Smooth muscle cell (in vitro differentiated cells): ENCODE measurements at regions not wholly inside any gene's neighbourhood (a gene's known extent, or its start where the extent isn't known, plus 50 kb on each side); places are given as distances from the start of the nearest gene placed in this dataset.

ENCODE experiments used
- DNase-seq: peaks from one replicate; lab custom pipeline; 2025; ENCODE audit not compliant: unreplicated experiment; lab: John Stamatoyannopoulos, UW
- H2AFZ ChIP-seq: fragments of 200-600 bp; sonication (generic); 2 replicates; pipeline ENCODE4 v1.6.0; 2016; ENCODE audit warnings: antibody characterized with exemption, low read depth, mild to moderate bottlenecking
- H3F3A ChIP-seq: fragments of 200-600 bp; sonication (generic); 2 replicates; pipeline ENCODE4 v1.6.0; 2017; ENCODE audit warnings: antibody characterized with exemption, low read depth
- H3K27ac ChIP-seq: fragments of 200-600 bp; sonication (generic); 2 replicates; pipeline ENCODE4 v1.5.1; 2016; ENCODE audit warnings: low read depth, mild to moderate bottlenecking
- H3K27me3 ChIP-seq: fragments of 200-600 bp; sonication (generic); 2 replicates; pipeline ENCODE4 v1.6.1; 2016; ENCODE audit warnings: low read depth, mild to moderate bottlenecking
- H3K36me3 ChIP-seq: fragments of 200-600 bp; sonication (generic); 2 replicates; pipeline ENCODE4 v1.5.1; 2016; ENCODE audit warnings: low read depth
- H3K4me1 ChIP-seq: fragments of 200-600 bp; sonication (generic); 2 replicates; pipeline ENCODE4 v1.5.1; 2016; ENCODE audit warnings: low read depth
- H3K4me2 ChIP-seq: fragments of 200-600 bp; sonication (generic); 2 replicates; pipeline ENCODE4 v1.6.0; 2016; ENCODE audit warnings: mild to moderate bottlenecking
- H3K4me3 ChIP-seq: fragments of 200-600 bp; sonication (generic); 2 replicates; pipeline ENCODE4 v1.5.1; 2016; ENCODE audit warnings: mild to moderate bottlenecking
- H3K79me2 ChIP-seq: fragments of 200-600 bp; sonication (generic); 2 replicates; pipeline ENCODE4 v1.6.0; 2016; ENCODE audit warnings: low read depth, mild to moderate bottlenecking
- H3K9ac ChIP-seq: fragments of 200-600 bp; sonication (generic); 2 replicates; pipeline ENCODE4 v1.6.0; 2016; ENCODE audit warnings: low read depth
- H3K9me3 ChIP-seq: fragments of 200-600 bp; sonication (generic); replicated peaks from 2 replicates; pipeline ENCODE4 v1.5.1; 2016; ENCODE audit warnings: low read depth
- H4K20me1 ChIP-seq: fragments of 200-600 bp; sonication (generic); 2 replicates; pipeline ENCODE4 v1.6.0; 2016; ENCODE audit warnings: low read depth
- WGBS: methylation state at CpG from one replicate; pipeline ENCODE4 v1.1.7; 2016; ENCODE audit warnings: low lambda C conversion rate; 5-methylcytosine and 5-hydroxymethylcytosine counted together
- TF ChIP-seq, protein P1 (sequence below): fragments of 200-600 bp; sonication (generic); IDR thresholded peaks from 2 replicates; pipeline ENCODE4 v1.5.1; 2017; ENCODE audit warnings: borderline replicate concordance, mild to moderate bottlenecking, antibody characterized with exemption; ENCODE audit not compliant: insufficient read depth, poor library complexity, severe bottlenecking

DNA sequence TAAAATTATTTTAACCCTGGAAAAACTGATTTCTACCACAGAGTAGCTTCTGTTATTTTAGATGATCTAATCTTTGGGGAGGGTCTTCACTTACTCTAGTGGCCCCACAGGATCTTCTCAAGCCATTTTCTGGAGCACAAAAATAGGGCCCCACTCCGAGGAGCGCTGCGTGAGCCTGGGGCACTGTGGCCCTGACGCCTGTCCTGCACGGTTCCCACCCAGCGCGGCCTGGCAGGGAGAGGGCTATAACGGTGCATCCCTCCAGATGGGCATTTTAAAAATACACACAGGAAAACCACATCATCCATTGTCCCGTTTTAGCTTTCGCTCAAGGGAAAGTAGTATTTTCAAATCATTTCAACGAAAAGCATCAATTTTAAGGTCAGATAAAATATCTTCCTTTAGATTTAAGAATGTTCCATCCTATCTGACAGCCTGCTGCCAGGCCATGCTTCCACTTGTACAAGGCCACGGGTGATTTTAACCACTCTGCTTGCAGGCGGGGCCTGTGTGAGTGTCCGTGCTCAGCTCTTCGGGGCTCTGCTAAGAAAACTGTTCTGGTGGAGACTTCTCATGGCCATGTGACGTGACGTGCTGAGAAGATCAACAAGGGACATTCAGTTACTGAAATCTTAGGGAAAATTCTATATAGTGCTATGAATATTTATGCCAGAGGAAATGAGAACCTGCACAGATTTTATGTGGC is 683.8 kb upstream of the SGCG start:
- no peak for DNase-seq
- Histone ChIP-seq H3K9ac (no peak overlapping the region), H2AFZ (no peak overlapping the region), H3K4me1 (peaks cover 11% of the 10 kb centered on the region), H3K4me2 (no peak overlapping the region), H3F3A (no peaks in the 10 kb centered on the region), H4K20me1 (no peaks in the 10 kb centered on the region), H3K36me3 (no peaks in the 10 kb centered on the region), H3K4me3 (no peak overlapping the region), H3K27ac (no peak overlapping the region), H3K27me3 (no peaks in the 10 kb centered on the region), H3K9me3 (no peaks in the 10 kb centered on the region), H3K79me2 (no peaks in the 10 kb centered on the region)
- 90% methylated on average over 17 of the region's 17 CpGs for WGBS
- TF ChIP-seq, protein P1, sequence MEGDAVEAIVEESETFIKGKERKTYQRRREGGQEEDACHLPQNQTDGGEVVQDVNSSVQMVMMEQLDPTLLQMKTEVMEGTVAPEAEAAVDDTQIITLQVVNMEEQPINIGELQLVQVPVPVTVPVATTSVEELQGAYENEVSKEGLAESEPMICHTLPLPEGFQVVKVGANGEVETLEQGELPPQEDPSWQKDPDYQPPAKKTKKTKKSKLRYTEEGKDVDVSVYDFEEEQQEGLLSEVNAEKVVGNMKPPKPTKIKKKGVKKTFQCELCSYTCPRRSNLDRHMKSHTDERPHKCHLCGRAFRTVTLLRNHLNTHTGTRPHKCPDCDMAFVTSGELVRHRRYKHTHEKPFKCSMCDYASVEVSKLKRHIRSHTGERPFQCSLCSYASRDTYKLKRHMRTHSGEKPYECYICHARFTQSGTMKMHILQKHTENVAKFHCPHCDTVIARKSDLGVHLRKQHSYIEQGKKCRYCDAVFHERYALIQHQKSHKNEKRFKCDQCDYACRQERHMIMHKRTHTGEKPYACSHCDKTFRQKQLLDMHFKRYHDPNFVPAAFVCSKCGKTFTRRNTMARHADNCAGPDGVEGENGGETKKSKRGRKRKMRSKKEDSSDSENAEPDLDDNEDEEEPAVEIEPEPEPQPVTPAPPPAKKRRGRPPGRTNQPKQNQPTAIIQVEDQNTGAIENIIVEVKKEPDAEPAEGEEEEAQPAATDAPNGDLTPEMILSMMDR = no peak

DNA sequence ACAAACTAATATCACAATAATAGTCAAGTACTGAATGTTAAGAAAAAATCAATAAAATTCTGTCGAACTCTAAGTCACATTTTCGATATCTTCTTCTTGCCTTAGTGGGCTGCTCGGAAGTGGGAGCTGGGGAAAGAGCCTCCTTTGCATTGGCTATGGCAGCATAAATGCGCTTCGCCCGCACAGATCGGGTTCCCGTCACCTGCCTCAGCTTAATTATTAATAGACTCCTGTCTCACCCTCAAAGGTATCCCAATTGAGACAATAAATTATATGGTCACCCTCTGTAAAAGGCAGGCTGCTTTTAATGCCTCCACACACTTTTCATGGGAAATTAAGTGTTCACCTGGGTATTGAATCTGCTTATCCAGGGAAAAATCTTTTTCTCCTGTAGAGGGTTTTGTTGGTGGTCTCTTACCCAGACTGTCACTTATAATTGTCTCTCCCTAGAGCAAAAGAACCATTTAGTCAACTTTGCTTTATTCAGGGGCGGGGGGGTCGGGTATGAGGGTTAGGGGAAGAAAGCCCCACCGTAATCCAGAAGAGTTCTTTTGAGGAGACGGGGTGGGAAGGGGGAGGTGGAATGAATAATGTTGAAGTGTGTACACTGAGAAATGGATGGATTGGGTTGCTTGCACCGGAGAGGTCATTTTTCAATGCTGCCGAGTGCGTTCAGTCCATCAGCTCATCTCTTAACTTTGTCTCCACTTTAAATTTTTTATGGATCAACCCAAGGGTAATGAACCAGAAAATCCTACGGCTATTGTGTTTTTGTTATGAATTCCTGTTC is 682.6 kb upstream of the SGCG start:
- H3K79me2 ChIP-seq = no peaks in the 10 kb centered on the region
- WGBS = 97% methylated on average over 16 of the region's 16 CpGs
- no peak for DNase-seq
- no peaks in the 10 kb centered on the region for H3F3A ChIP-seq
- TF ChIP-seq, protein P1 = no peak
- no peak overlapping the region for H3K9ac ChIP-seq
- H3K27ac ChIP-seq = no peak overlapping the region
- H3K27me3 ChIP-seq = no peaks in the 10 kb centered on the region
- H3K4me2 ChIP-seq = no peak overlapping the region
- no peaks in the 10 kb centered on the region for H3K36me3 ChIP-seq
- H3K9me3 ChIP-seq = no peaks in the 10 kb centered on the region
- no peak overlapping the region for H3K4me3 ChIP-seq
- no peak overlapping the region for H2AFZ ChIP-seq
- peaks cover 11% of the 10 kb centered on the region for H3K4me1 ChIP-seq
- no peaks in the 10 kb centered on the region for H4K20me1 ChIP-seq

- Histone ChIP-seq H3K9ac (no peak overlapping the region), H3K4me1 (peaks cover 11% of the 10 kb centered on the region), H3F3A (no peaks in the 10 kb centered on the region), H3K4me2 (no peak overlapping the region), H3K36me3 (no peaks in the 10 kb centered on the region), H4K20me1 (no peaks in the 10 kb centered on the region), H2AFZ (no peak overlapping the region), H3K27me3 (no peaks in the 10 kb centered on the region), H3K4me3 (no peak overlapping the region), H3K79me2 (no peaks in the 10 kb centered on the region), H3K27ac (no peak overlapping the region), H3K9me3 (no peaks in the 10 kb centered on the region)
- DNase-seq = no peak
- TF ChIP-seq, protein P1 = no peak
These were observed 680.9 kb upstream of the SGCG start for GRCh38 chr13:22499919-22500318.
